ENCODE measurements at regions not wholly inside any gene's neighbourhood (a gene's known extent, or its start where the extent isn't known, plus 50 kb on each side); places are given as distances from the start of the nearest gene placed in this dataset.

- Mint-ChIP-seq H3K27ac (no peak overlapping the region), H3K4me3 (no peak overlapping the region), H3K36me3 (no peaks in the 10 kb centered on the region), H3K27me3 (peaks cover 3% of the 10 kb centered on the region), H3K4me1 (no peaks in the 10 kb centered on the region), H3K9me3 (no peaks in the 10 kb centered on the region)
- POLR2A ChIA-PET: no interaction called here
- ATAC-seq (ENCODE audit: low read depth): no peak
- no peak for DNase-seq
Observed at GRCh38 chr5:68817632-68818031, 276.2 kb upstream of the SLC30A5 start.

DNA sequence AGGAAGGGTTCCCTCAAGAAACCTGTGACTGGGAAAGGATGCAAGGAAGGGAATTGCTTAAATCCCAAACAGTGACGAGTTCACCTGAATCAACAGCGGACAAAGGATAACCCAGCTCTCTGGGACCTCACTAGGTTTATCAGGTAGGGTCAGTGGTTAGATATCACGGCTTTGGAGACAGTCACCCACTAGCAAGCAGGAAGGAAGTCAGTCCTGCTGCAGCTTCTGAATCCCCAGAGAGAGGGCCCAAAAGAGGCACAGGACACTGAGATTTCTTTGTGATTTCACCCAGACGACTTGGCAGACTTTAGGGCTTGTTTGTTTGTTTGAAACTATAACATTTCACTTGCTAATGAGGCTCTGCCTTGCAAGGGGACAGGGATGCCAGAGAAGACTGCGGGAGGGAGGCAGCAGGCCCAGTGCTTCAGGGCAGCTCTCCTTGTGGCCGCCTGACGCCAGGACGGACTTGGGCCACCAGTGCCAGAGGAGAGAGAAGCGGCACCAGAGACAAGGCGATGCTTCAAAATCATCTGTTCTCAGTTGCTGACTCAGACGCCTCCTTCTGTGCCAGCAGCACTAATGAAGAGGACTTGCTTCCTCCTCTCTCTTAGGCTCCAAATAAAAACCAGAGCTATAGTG is 275.6 kb upstream of the SLC30A5 start:
- no peak for DNase-seq
- H3K4me1 Mint-ChIP-seq: no peaks in the 10 kb centered on the region

DNA sequence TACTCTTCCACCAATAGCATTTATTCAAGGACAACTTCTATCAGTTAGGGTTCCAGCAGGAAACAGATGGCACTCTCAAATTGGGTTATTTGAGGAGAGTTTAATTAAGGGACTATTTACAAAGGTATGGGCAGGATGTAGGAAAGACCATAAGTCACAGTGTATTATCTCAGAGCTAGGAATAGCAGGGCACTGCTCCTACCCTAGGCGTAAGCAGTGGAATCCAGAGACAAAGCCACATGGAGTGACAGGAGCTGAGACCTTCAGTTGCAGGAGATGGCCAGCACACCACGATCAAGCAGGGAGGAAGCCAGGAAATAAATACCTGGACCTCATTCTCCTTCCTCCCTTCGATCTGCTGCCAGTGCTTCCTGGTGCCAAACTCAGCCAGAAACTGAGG is 274.9 kb upstream of the SLC30A5 start:
- Mint-ChIP-seq H3K4me3 (no peak overlapping the region), H3K36me3 (no peaks in the 10 kb centered on the region)
- POLR2A ChIA-PET: no interaction called here

More for the DNA sequence above, 275.6 kb upstream of the SLC30A5 start:
- no peaks in the 10 kb centered on the region for H3K36me3 Mint-ChIP-seq
- H3K9me3 Mint-ChIP-seq: no peaks in the 10 kb centered on the region
- ATAC-seq (ENCODE audit: low read depth): no peak
- POLR2A ChIA-PET: no interaction called here
- H3K4me3 Mint-ChIP-seq: no peak overlapping the region
- H3K27ac Mint-ChIP-seq: no peak overlapping the region
- peaks cover 3% of the 10 kb centered on the region for H3K27me3 Mint-ChIP-seq

DNA sequence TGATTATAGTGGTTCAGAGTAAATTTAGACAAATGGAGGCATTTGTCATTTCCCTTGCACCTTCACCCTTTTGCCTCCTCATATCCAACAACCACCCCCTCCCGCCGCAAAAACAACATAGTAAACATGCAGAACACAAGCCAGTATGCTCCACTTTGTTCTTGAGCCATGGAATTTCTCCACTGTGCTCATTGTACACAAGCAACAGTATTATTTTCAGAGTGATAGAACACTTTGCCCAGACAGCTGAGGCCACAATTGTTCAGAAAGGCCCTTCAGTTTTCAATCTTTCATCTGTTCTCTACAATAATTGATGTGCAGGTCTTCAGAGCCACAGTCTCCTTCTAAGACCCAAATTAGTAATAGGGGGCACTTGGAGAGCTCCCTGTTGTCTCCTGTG is 272.8 kb upstream of the SLC30A5 start:
- Mint-ChIP-seq H3K4me3 (no peak overlapping the region), H3K27me3 (peaks cover 6% of the 10 kb centered on the region), H3K9me3 (no peaks in the 10 kb centered on the region), H3K4me1 (no peaks in the 10 kb centered on the region), H3K27ac (no peak overlapping the region), H3K36me3 (no peaks in the 10 kb centered on the region)
- DNase-seq (no peak), ATAC-seq (ENCODE audit: low read depth) (no peak)
- POLR2A ChIA-PET: no interaction called here

More for the DNA sequence above, 274.9 kb upstream of the SLC30A5 start:
- Mint-ChIP-seq H3K9me3 (no peaks in the 10 kb centered on the region), H3K27ac (no peak overlapping the region), H3K27me3 (peaks cover 3% of the 10 kb centered on the region), H3K4me1 (no peaks in the 10 kb centered on the region)
- DNase-seq (no peak), ATAC-seq (ENCODE audit: low read depth) (no peak)

DNA sequence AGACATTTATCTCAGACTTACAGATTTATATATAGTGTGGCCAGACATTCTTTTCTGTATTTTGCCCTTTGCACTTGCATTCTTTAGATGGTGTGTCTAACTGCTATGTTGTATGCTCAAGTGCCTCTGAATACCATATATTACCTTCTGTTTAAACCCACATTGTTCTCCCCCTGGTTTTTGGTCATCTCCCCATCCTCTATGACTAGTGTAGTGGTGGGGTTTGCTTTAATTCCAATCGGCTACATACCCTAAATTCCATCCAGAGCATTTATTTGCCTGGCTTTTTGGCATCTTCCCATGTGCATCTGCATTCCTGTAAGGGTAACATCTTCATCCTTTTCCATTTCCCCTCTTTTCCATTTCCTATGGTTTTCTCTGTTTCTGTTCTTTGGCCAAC is 271.0 kb upstream of the SLC30A5 start:
- H3K4me3 Mint-ChIP-seq: no peak overlapping the region
- H3K4me1 Mint-ChIP-seq: no peaks in the 10 kb centered on the region
- DNase-seq (no peak), ATAC-seq (ENCODE audit: low read depth) (no peak)
- POLR2A ChIA-PET: no interaction called here
- no peaks in the 10 kb centered on the region for H3K9me3 Mint-ChIP-seq
- H3K27ac Mint-ChIP-seq: no peak overlapping the region
- H3K36me3 Mint-ChIP-seq: no peaks in the 10 kb centered on the region
- H3K27me3 Mint-ChIP-seq: peaks cover 6% of the 10 kb centered on the region

DNA sequence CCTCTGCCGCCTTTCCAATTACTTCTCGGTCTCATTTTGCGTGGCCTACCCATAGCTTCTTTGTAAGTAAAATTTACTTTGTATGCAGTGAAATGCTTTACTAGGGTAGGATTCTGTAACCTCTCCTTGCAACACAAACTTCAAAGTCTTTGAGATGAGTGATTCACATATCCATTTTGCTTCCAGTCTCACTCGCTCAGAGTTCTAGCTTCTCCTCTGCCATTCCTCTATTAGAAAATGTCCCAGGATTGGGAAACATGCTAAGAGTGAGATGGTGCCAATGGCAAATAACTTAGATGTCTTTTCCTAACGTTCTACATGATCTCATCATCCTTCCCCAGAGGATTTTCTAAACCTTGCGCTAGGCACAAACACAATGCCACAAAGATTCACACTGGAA is 270.5 kb upstream of the SLC30A5 start:
- ATAC-seq (ENCODE audit: low read depth): no peak

DNA sequence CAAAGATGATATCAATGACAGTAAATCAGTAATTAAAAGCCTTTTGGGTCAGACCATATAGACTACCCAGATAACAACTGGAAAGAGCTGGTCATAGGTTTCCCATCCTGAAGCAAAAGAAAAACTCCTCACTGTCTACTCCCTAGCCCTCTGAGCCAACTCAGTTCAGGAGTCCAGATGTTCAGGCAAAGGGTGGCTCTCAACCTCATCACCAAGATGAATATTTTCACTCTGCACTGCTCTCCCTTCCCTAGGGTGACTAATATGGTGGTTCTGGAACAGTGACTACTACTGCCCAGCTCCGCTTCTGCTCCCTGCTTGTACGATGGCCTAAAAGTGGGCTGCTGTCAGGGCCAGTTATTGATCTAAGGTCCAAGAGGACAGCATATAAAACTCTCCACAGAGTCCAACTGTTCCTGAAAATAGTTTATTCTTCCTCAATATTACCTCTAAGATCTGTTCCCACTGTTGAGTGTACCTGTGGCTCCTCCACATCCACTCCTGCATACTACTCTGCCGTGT is 263.4 kb upstream of the SLC30A5 start:
- H3K9me3 Mint-ChIP-seq: no peaks in the 10 kb centered on the region
- DNase-seq (no peak), ATAC-seq (ENCODE audit: low read depth) (no peak)
- peaks cover 3% of the 10 kb centered on the region for H3K27me3 Mint-ChIP-seq
- H3K4me3 Mint-ChIP-seq: no peak overlapping the region
- H3K36me3 Mint-ChIP-seq: no peaks in the 10 kb centered on the region
- POLR2A ChIA-PET: no interaction called here
- no peaks in the 10 kb centered on the region for H3K4me1 Mint-ChIP-seq
- H3K27ac Mint-ChIP-seq: no peak overlapping the region

More for the DNA sequence above, 270.5 kb upstream of the SLC30A5 start:
- H3K9me3 Mint-ChIP-seq: no peaks in the 10 kb centered on the region
- no peaks in the 10 kb centered on the region for H3K36me3 Mint-ChIP-seq
- no peaks in the 10 kb centered on the region for H3K4me1 Mint-ChIP-seq
- H3K27me3 Mint-ChIP-seq: peaks cover 6% of the 10 kb centered on the region
- POLR2A ChIA-PET: no interaction called here
- DNase-seq: no peak
- no peak overlapping the region for H3K27ac Mint-ChIP-seq
- H3K4me3 Mint-ChIP-seq: no peak overlapping the region

DNA sequence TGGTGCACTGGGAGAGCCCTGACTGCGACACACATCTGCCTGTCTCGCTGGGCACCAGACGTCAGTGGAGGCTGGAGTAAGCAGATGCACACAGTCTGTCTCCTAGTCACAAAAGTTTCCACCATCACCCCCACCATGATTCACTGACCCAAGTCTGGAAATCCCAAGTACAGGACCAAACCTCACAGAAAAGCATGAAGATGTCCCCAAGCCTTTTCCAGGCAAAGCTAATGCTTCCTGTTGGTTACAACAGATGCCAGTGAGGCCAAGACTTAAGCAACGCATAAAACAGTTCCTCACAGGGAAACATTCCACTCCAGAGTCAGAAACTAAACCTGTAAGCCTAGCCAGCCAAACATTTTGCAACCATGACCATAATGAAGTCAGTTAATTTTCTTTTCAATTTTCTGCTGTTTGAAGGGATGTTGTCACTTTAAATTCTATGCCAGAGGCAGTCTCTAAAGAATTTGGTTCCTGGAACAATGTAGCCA is 259.3 kb upstream of the SLC30A5 start:
- ATAC-seq (ENCODE audit: low read depth): no peak
- Mint-ChIP-seq H3K4me3 (no peak overlapping the region), H3K36me3 (no peaks in the 10 kb centered on the region), H3K4me1 (no peaks in the 10 kb centered on the region), H3K27ac (no peak overlapping the region), H3K9me3 (no peaks in the 10 kb centered on the region), H3K27me3 (no peaks in the 10 kb centered on the region)
- DNase-seq: no peak
- POLR2A ChIA-PET: no interaction called here

- POLR2A ChIA-PET: no interaction called here
- Mint-ChIP-seq H3K9me3 (no peaks in the 10 kb centered on the region), H3K27ac (no peak overlapping the region), H3K4me3 (no peak overlapping the region), H3K36me3 (no peaks in the 10 kb centered on the region), H3K4me1 (no peaks in the 10 kb centered on the region), H3K27me3 (no peaks in the 10 kb centered on the region)
- no peak for ATAC-seq (ENCODE audit: low read depth)
- no peak for DNase-seq
Observed at GRCh38 chr5:68838157-68838718, 255.6 kb upstream of the SLC30A5 start.

- POLR2A ChIA-PET: no interaction called here
- H3K9me3 Mint-ChIP-seq: no peaks in the 10 kb centered on the region
- DNase-seq: no peak
- H3K27ac Mint-ChIP-seq: no peak overlapping the region
- no peaks in the 10 kb centered on the region for H3K27me3 Mint-ChIP-seq
- no peaks in the 10 kb centered on the region for H3K4me1 Mint-ChIP-seq
- no peak overlapping the region for H3K4me3 Mint-ChIP-seq
- no peak for ATAC-seq (ENCODE audit: low read depth)
- H3K36me3 Mint-ChIP-seq: no peaks in the 10 kb centered on the region
Observed at GRCh38 chr5:68839019-68839552, 254.7 kb upstream of the SLC30A5 start.

DNA sequence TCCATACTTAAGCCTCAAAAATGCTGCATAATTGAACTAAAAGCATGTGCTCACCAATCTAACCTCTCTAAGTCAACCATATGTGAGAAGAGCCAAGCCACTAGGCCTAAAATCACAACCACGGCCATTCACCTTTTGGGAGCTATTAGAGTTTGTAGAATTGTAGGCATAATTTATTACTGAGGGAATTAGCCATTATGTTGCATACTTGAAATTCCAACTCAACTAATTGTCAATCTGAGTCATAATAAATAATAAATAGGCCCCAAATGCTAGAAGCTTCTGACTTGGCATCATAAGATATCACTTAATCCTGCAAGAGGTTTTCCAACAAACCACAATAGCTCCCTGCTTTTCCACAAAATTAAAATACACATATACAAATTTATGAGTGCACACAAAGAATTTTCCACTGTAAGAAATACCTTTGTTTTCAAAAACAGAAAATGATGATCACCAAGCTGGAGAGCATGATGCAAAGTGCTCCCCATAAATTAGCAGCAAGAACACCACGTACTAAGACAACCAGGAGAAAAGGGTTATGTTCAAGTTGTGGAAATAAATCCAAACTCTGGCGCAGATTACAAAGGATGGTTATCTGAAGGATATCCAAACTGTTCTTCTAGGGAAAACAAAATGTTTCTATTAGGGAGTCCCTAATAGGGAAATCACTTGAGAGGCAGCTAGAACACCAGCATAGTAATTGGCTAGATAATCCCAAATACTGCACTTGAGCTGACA is 250.0 kb upstream of the SLC30A5 start:
- Mint-ChIP-seq H3K27me3 (no peaks in the 10 kb centered on the region), H3K36me3 (peaks cover 1% of the 10 kb centered on the region), H3K4me3 (no peak overlapping the region), H3K27ac (no peak overlapping the region), H3K9me3 (no peaks in the 10 kb centered on the region), H3K4me1 (no peaks in the 10 kb centered on the region)
- POLR2A ChIA-PET: no interaction called here
- no peak for DNase-seq
- no peak for ATAC-seq (ENCODE audit: low read depth)

- H3K4me3 Mint-ChIP-seq: no peak overlapping the region
- ATAC-seq (ENCODE audit: low read depth): no peak
- H3K27ac Mint-ChIP-seq: no peak overlapping the region
- no peaks in the 10 kb centered on the region for H3K4me1 Mint-ChIP-seq
- no peaks in the 10 kb centered on the region for H3K9me3 Mint-ChIP-seq
- H3K36me3 Mint-ChIP-seq: peaks cover 1% of the 10 kb centered on the region
- DNase-seq: no peak
- no peaks in the 10 kb centered on the region for H3K27me3 Mint-ChIP-seq
- POLR2A ChIA-PET: no interaction called here
Observed at GRCh38 chr5:68845131-68845530, 248.7 kb upstream of the SLC30A5 start.

- no peak for DNase-seq
- no peak for ATAC-seq (ENCODE audit: low read depth)
- POLR2A ChIA-PET: no interaction called here
- Mint-ChIP-seq H3K27ac (no peak overlapping the region), H3K36me3 (peaks cover 1% of the 10 kb centered on the region), H3K9me3 (peaks cover 1% of the 10 kb centered on the region), H3K4me3 (no peak overlapping the region), H3K4me1 (no peaks in the 10 kb centered on the region), H3K27me3 (peaks cover 2% of the 10 kb centered on the region)
Observed at GRCh38 chr5:68846828-68847227, 247.0 kb upstream of the SLC30A5 start.

GRCh38 chr5:68848091-68848490 is 245.7 kb upstream of the SLC30A5 start:
- peaks cover 1% of the 10 kb centered on the region for H3K9me3 Mint-ChIP-seq
- H3K27ac Mint-ChIP-seq: no peak overlapping the region
- H3K36me3 Mint-ChIP-seq: peaks cover 1% of the 10 kb centered on the region
- POLR2A ChIA-PET: no interaction called here
- H3K4me3 Mint-ChIP-seq: no peak overlapping the region
- ATAC-seq (ENCODE audit: low read depth) (no peak), DNase-seq (no peak)
- H3K27me3 Mint-ChIP-seq: peaks cover 2% of the 10 kb centered on the region
- no peaks in the 10 kb centered on the region for H3K4me1 Mint-ChIP-seq

All from activated naive CD8-positive, alpha-beta T cell treated with anti-CD3 and anti-CD28 coated beads, Interleukin-2, amount 10 ng/mL, durations not matched to agents 7 days and 5 days (primary cell).